Activated naive CD8-positive, alpha-beta T cell treated with anti-CD3 and anti-CD28 coated beads, Interleukin-2, amount 10 ng/mL, durations not matched to agents 7 days and 5 days (primary cell): ENCODE measurements at regions not wholly inside any gene's neighbourhood (a gene's known extent, or its start where the extent isn't known, plus 50 kb on each side); places are given as distances from the start of the nearest gene placed in this dataset.
"Not testable (repeated sequence)": the region's sequence is repeated elsewhere in the genome, so short reads cannot be mapped to it uniquely, and the experiment has no call there.

ENCODE experiments used
- ATAC-seq: fragments of 150-1000 bp; cut with Tn5 transposase; one replicate; pipeline ENCODE4 v1.10.0; 2021; ENCODE audit warnings: low read depth, moderate library complexity
- POLR2A ChIA-PET: fragments of 350-600 bp; sonication (Branson Sonifier 250); formaldehyde crosslinking; loops from one replicate; lab custom pipeline; 2021; ENCODE audit warnings: antibody characterized with exemption; lab: Charles Lee
- DNase-seq: peaks from one replicate; pipeline ENCODE4 v3.0.0; 2021
- H3K27ac Mint-ChIP-seq: one replicate; pipeline ENCODE4 v1.8.0; 2022; ENCODE audit warnings: mild to moderate bottlenecking, mixed read lengths
- H3K27me3 Mint-ChIP-seq: one replicate; pipeline ENCODE4 v1.8.0; 2022; ENCODE audit warnings: mild to moderate bottlenecking, moderate library complexity, mixed read lengths
- H3K36me3 Mint-ChIP-seq: one replicate; pipeline ENCODE4 v1.8.0; 2021; ENCODE audit warnings: mild to moderate bottlenecking, mixed read lengths
- H3K4me1 Mint-ChIP-seq: one replicate; pipeline ENCODE4 v1.8.0; 2021; ENCODE audit warnings: mixed read lengths
- H3K4me3 Mint-ChIP-seq: one replicate; pipeline ENCODE4 v1.8.0; 2022; ENCODE audit warnings: mild to moderate bottlenecking, moderate library complexity, mixed read lengths
- H3K9me3 Mint-ChIP-seq: one replicate; pipeline ENCODE4 v1.8.0; 2021; ENCODE audit warnings: mixed read lengths

DNA sequence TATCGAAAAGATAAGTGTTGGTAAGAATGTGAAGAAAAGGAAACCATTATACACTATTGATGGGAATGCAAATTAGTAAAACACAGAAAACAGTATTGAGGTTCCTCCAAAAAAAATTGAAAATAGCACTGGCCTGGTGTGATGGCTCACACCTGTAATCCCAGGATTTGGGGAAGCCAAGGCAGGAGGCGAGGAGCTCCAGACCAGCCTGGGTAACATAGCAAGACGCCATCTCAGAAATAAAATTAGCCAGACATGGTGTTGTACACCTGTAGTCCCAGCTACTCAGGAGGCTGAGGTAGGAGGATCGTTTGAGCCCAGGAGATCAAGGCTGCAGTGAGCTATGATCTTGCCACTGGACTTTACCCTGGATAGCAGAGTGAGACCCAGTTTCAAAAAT lies 5303.4 kb upstream of the TPTE start:
- not testable (repeated sequence) for H3K36me3 Mint-ChIP-seq

GRCh38 chr21:5219988-5220387 lies 5301.4 kb upstream of the TPTE start:
- DNase-seq, POLR2A ChIA-PET, H3K4me3 Mint-ChIP-seq, H3K4me1 Mint-ChIP-seq, H3K36me3 Mint-ChIP-seq, H3K27me3 Mint-ChIP-seq, ATAC-seq, H3K27ac Mint-ChIP-seq: not testable (repeated sequence)
- peaks cover 40% of the 10 kb centered on the region for H3K9me3 Mint-ChIP-seq

More for the DNA sequence above, 5303.4 kb upstream of the TPTE start:
- POLR2A ChIA-PET, H3K27me3 Mint-ChIP-seq, H3K27ac Mint-ChIP-seq, H3K4me1 Mint-ChIP-seq, DNase-seq, ATAC-seq, H3K4me3 Mint-ChIP-seq: not testable (repeated sequence)
- H3K9me3 Mint-ChIP-seq: peaks cover 28% of the 10 kb centered on the region

GRCh38 chr21:5220468-5220867 lies 5300.9 kb upstream of the TPTE start:
- H3K9me3 Mint-ChIP-seq: peaks cover 43% of the 10 kb centered on the region
- H3K4me1 Mint-ChIP-seq, POLR2A ChIA-PET, DNase-seq, H3K27me3 Mint-ChIP-seq, H3K27ac Mint-ChIP-seq, H3K36me3 Mint-ChIP-seq, H3K4me3 Mint-ChIP-seq, ATAC-seq: not testable (repeated sequence)

DNA sequence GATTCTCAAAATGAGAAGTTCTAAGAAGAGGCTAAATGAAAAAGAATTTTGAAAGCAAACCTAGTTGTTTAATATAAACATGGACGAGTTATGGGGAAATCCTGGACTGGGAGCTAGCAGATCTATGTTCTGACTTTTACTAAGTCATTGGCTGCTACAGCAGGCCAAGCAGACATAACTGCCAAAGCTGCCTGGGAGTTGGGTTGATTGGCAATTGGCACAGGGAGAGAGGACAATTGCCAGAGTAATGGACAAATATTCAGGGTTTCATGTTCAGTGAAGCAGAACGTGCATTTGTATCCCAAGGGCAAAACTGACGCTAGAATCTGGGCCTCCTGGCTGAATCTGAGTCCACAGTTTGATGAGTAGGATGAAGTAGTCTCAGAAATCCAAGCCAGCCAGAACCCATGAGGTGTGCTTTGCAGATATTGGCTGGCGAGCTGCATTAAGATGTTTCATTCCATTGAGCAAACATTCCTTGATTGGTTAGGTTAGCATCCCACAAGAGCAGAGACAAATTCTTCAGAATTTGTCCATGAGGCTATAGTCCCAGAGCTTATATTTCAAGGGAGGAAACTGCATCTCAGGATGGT lies 5299.8 kb upstream of the TPTE start:
- H3K27me3 Mint-ChIP-seq, H3K27ac Mint-ChIP-seq, H3K36me3 Mint-ChIP-seq, H3K4me1 Mint-ChIP-seq, POLR2A ChIA-PET, ATAC-seq, DNase-seq, H3K4me3 Mint-ChIP-seq: not testable (repeated sequence)
- H3K9me3 Mint-ChIP-seq: peaks cover 46% of the 10 kb centered on the region

- DNase-seq, H3K27me3 Mint-ChIP-seq, H3K4me1 Mint-ChIP-seq, ATAC-seq, H3K27ac Mint-ChIP-seq, H3K36me3 Mint-ChIP-seq, POLR2A ChIA-PET, H3K4me3 Mint-ChIP-seq: not testable (repeated sequence)
- peaks cover 49% of the 10 kb centered on the region for H3K9me3 Mint-ChIP-seq
Observed at GRCh38 chr21:5222996-5223782, 5298.2 kb upstream of the TPTE start.

- DNase-seq, POLR2A ChIA-PET, H3K27ac Mint-ChIP-seq, H3K4me3 Mint-ChIP-seq, H3K4me1 Mint-ChIP-seq, ATAC-seq, H3K27me3 Mint-ChIP-seq, H3K36me3 Mint-ChIP-seq: not testable (repeated sequence)
- H3K9me3 Mint-ChIP-seq: peaks cover 53% of the 10 kb centered on the region
Observed at GRCh38 chr21:5224156-5224555, 5297.2 kb upstream of the TPTE start.

DNA sequence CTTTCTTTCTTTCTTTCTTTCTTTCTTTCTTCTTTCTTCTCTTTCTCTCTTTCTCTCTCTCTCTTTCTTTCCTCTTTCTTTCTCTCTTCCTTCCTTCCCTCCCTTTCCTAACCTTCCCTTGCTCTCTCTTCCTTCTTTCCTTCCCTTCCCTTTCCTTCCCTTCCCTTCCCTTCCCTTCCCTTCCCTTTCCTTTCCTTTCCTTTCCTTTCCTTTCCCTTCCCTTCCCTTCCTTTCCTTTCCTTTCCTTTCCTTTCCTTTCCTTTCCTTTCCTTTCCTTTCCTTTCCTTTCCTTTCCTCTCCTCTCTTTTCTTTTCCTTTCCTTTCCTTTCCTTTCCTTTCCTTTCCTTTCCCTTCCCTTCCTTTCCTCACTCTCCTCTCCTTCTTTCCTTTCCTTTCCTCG lies 5294.1 kb upstream of the TPTE start:
- H3K9me3 Mint-ChIP-seq: peaks cover 54% of the 10 kb centered on the region
- H3K36me3 Mint-ChIP-seq, H3K27me3 Mint-ChIP-seq, H3K4me3 Mint-ChIP-seq, H3K27ac Mint-ChIP-seq, POLR2A ChIA-PET, DNase-seq, H3K4me1 Mint-ChIP-seq, ATAC-seq: not testable (repeated sequence)

DNA sequence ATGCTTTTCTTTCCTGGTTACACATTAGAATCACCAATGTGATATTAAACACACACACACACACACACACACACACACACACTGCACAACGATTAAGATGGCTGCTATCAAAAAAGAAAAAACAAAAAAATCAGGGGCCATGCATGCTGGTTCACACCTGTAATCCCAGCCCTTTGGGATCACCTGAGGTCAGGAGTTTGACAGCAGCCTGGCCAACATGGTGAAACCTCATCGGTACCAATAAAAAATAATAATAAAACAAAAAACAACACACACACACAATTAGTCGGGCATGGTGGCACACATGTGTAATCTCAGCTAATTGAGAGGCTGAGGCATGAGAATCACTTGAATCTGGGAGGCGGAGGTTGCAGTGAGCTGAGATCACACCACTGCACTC lies 5290.8 kb upstream of the TPTE start:
- H3K27me3 Mint-ChIP-seq, DNase-seq, H3K4me1 Mint-ChIP-seq, H3K27ac Mint-ChIP-seq, POLR2A ChIA-PET, H3K36me3 Mint-ChIP-seq, ATAC-seq, H3K4me3 Mint-ChIP-seq: not testable (repeated sequence)
- peaks cover 54% of the 10 kb centered on the region for H3K9me3 Mint-ChIP-seq

DNA sequence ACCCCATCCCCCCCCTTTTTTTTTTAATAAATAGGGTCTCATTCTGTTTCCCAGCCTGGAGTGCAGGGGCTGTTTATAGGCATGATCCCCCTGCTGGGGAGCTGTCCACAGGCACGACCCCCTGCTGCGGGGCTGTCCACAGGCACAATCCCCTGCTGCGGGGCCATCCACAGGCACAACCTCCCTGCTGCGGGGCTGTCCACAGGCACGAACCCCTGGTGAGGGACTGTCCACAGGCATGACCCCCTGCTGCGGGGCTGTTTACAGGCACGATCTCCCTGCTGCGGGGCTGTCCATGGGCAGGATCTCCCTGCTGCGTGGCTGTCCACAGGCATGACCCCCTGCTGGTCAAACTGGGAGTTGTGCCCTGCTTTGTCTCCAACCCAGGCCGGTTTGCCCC lies 5290.1 kb upstream of the TPTE start:
- H3K27me3 Mint-ChIP-seq, H3K36me3 Mint-ChIP-seq, ATAC-seq, POLR2A ChIA-PET, H3K4me3 Mint-ChIP-seq, DNase-seq, H3K4me1 Mint-ChIP-seq, H3K27ac Mint-ChIP-seq: not testable (repeated sequence)
- peaks cover 55% of the 10 kb centered on the region for H3K9me3 Mint-ChIP-seq

DNA sequence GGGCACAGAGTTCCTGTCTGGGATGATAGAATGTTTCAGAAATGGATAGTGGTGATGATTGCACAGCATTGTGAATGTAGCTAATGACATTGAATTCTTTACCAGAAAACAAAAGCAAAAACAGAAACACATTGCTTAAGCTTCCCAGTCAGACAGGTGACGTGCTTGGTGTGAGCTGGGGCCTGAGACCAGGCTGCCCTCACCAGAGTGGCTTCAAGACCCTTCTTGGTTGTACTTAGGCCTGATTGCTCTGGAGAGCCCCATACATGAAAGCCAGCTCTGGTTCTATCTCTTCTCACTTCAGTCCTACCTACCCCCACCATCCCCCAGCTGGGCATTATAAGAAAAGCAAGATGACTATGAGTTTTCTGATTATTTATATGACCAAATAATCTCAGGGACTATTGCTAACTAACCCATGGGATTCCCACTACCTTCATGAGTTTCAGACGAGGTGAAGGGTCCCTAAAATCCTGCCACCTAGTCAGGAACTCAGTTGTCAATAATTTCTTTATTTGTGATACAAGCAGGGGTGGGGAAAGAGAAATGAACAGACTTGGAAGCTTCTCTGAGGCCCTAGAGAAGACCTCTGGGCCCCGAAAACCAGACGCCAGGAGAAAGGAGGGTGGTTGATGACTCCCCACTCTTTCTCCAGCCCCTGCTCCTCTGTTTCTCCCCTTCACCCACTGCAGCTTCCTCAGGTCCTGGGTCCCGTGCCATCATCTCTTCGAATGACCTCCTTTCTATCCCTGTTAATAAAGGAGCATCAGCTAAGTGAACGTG lies 5289.0 kb upstream of the TPTE start:
- H3K9me3 Mint-ChIP-seq: peaks cover 55% of the 10 kb centered on the region
- H3K4me3 Mint-ChIP-seq, H3K4me1 Mint-ChIP-seq, POLR2A ChIA-PET, H3K27ac Mint-ChIP-seq, H3K27me3 Mint-ChIP-seq, H3K36me3 Mint-ChIP-seq, ATAC-seq, DNase-seq: not testable (repeated sequence)

DNA sequence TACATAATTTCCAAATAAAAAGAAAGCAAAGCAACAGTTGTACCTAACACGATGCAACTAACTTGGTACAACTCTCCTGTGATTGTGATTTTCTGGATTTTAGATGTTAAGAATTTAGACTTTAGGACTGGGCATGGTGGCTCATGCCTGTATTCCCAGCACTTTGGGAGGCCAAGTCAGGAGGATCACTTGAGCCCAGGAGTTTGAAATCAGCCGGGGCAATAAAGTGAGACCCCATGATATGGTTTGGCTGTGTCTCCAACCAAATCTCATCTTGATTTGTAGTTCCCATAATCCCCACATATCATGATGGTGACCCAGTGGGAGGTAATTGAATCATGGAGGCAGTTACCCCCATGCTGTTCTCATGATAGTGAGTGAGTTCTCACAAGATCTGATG lies 5285.6 kb upstream of the TPTE start:
- peaks cover 40% of the 10 kb centered on the region for H3K9me3 Mint-ChIP-seq

GRCh38 chr21:5236846-5237675 lies 5284.3 kb upstream of the TPTE start:
- H3K27me3 Mint-ChIP-seq, H3K4me1 Mint-ChIP-seq, POLR2A ChIA-PET, ATAC-seq, H3K4me3 Mint-ChIP-seq, H3K36me3 Mint-ChIP-seq, H3K27ac Mint-ChIP-seq, DNase-seq: not testable (repeated sequence)
- peaks cover 42% of the 10 kb centered on the region for H3K9me3 Mint-ChIP-seq

More for the DNA sequence above, 5285.6 kb upstream of the TPTE start:
- H3K4me1 Mint-ChIP-seq, H3K4me3 Mint-ChIP-seq, DNase-seq, H3K27me3 Mint-ChIP-seq, H3K36me3 Mint-ChIP-seq, H3K27ac Mint-ChIP-seq, ATAC-seq, POLR2A ChIA-PET: not testable (repeated sequence)

DNA sequence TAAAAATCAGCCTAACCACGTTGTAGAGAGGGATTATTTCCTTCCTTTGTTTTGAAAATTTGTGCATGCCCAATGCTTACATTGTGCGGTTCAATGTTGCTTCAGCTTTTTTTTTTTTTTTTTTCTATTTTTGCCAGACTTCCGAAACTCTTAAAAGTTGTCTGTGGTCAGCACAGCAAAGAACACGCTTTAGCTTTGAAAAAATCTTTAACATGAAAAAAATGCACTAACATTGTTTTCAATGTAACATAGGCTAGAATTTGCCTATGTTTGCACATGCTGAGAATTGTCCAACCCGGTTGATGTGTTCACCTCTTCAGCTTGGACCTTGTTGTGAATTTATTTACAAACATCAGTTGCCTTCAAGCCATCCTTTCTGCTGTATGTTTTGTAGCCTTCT lies 5280.9 kb upstream of the TPTE start:
- H3K9me3 Mint-ChIP-seq: peaks cover 39% of the 10 kb centered on the region
- not testable (repeated sequence) for ATAC-seq

More for the DNA sequence above, 5280.9 kb upstream of the TPTE start:
- DNase-seq, H3K4me3 Mint-ChIP-seq, H3K27ac Mint-ChIP-seq, H3K4me1 Mint-ChIP-seq, H3K27me3 Mint-ChIP-seq, POLR2A ChIA-PET, H3K36me3 Mint-ChIP-seq: not testable (repeated sequence)
